ENCODE measurements at regions not wholly inside any gene's neighbourhood (a gene's known extent, or its start where the extent isn't known, plus 50 kb on each side); places are given as distances from the start of the nearest gene placed in this dataset.

- Histone ChIP-seq H3K4me2 (ENCODE audit: low read length) (no peak overlapping the region), H3K9me3 (ENCODE audit: control insufficient read depth in 1 of 2, insufficient read depth in 1 of 2, low read depth in 1 of 2, low read length in 2 of 2) (no peaks in the 10 kb centered on the region), H3K9me2 (ENCODE audit: insufficient read depth) (no peaks in the 10 kb centered on the region), H2AFZ (ENCODE audit: low read depth, low read length, poor library complexity, severe bottlenecking) (no peak overlapping the region), H4K20me1 (ENCODE audit: insufficient read depth) (no peaks in the 10 kb centered on the region), H3K36me3 (ENCODE audit: control insufficient read depth in 1 of 2, insufficient read depth in 2 of 2, low read length in 2 of 2) (no peaks in the 10 kb centered on the region), H3K4me3 (replicated peaks in 1 of 2; ENCODE audit: low read depth in 1 of 2, low read length in 2 of 2) (no peak overlapping the region), H3K9ac (ENCODE audit: low read length) (no peak overlapping the region), H3K27me3 (ENCODE audit: insufficient read depth, low read length) (peaks cover 11% of the 10 kb centered on the region), H3K79me2 (ENCODE audit: insufficient read depth, low read length) (no peaks in the 10 kb centered on the region), H3K27ac (ENCODE audit: low read depth, low read length) (no peak overlapping the region), H3K4me1 (ENCODE audit: control insufficient read depth in 1 of 2, insufficient read depth in 2 of 2, low read length in 2 of 2) (no peaks in the 10 kb centered on the region)
- no peak for ATAC-seq
- no peak for DNase-seq (ENCODE audit: low read depth, low spot score)
- ChIA-PET RAD21 (ENCODE audit: low non-redundant PET in 1 of 2, low total read pairs in 2 of 2, uncharacterized antibody in 2 of 2, unreplicated experiment in 2 of 2) (no interaction called here), POLR2A (no interaction called here), CTCF (no interaction called here)
- intact Hi-C loops (cut with micrococcal nuclease), result no loop called here
- no TSS peak for BruUV-seq (replicated peaks)
- TF ChIP-seq ATF3 (IDR thresholded peaks at IDR 0.05) (no peak), TCF7L2 (IDR thresholded peaks at IDR 0.05; ENCODE audit: borderline replicate concordance, extremely low read depth, insufficient read depth, insufficient read length) (no peak), POLR2AphosphoS5 (IDR thresholded peaks at IDR 0.05; ENCODE audit: low read depth, low read length) (no peak), CEBPB (IDR thresholded peaks at IDR 0.05; ENCODE audit: low read depth) (no peak), EGR1 (IDR thresholded peaks at IDR 0.05; ENCODE audit: low read depth) (no peak), POLR2A (IDR thresholded peaks at IDR 0.05; ENCODE audit: borderline replicate concordance, extremely low read depth, insufficient read depth, insufficient read length) (no peak), ZNF274 (IDR thresholded peaks at IDR 0.05; ENCODE audit: low read depth, low read length) (no peak), MAX (IDR thresholded peaks at IDR 0.05) (no peak), REST (IDR thresholded peaks at IDR 0.05; ENCODE audit: low read depth) (no peak), CBX3 (IDR thresholded peaks at IDR 0.05; ENCODE audit: low read depth) (no peak), EZH2phosphoT487 (IDR thresholded peaks at IDR 0.05; ENCODE audit: borderline replicate concordance) (no peak), JUND (IDR thresholded peaks at IDR 0.05) (no peak)
Observed at GRCh38 chr11:59008947-59009346, 69.7 kb downstream of the GLYATL1 start.

Data from HCT116 (cell line).